Fibroblast of skin of abdomen (primary cell): ENCODE measurements at regions not wholly inside any gene's neighbourhood (a gene's known extent, or its start where the extent isn't known, plus 50 kb on each side); places are given as distances from the start of the nearest gene placed in this dataset.

Experiments used
- DNase-seq: peaks from one replicate; pipeline ENCODE4 v3.0.0-alpha.2; 2013

DNA sequence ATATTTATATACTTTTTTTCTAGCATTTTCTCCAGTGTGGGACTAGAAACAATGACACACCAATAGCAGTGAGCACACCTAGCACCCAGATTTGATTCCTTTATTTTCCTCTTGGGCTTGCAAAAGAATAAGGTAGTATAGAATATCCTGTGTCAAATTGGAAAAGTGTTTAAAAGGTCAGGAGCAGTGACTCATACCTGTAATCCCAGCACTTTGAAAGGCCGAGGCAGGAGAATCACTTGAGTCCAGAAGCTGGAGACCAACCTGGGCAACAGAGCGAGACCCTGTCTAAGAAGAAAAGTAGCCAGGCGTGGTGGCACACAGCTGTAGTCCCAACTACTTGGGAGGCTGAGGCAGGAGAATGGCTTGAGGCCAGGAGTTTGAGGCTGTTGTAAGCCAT lies 53.8 kb upstream of the SGPP1 start:
- DNase-seq = no peak

GRCh38 chr14:63782683-63783389 lies 55.0 kb upstream of the SGPP1 start:
- DNase-seq = no peak

- DNase-seq = peak; percentile 18
These were observed 60.4 kb upstream of the SGPP1 start for GRCh38 chr14:63788011-63788933.

DNA sequence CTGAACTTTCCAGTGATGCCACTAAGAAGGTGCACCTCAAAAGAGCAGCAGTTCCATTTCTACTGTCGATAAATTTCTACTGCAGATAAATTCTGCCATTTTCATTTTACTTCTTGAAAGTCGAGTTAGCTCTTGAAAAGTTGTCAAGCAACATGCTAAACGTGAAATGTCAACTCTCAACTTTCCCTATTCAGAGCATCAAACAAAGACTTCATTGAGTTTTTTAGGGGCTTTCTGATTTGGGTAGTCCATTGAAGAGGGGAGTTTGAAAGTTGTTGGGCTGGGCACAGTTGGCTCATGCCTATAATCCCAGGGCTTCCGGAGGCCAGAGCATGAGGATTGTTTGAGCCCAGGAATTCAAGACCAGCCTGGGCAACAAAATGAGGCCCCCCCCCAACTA lies 59.4 kb upstream of the SYNE2 start:
- DNase-seq = no peak

- no peak for DNase-seq
These were observed 57.3 kb upstream of the SYNE2 start for GRCh38 chr14:63795532-63795931.

GRCh38 chr14:63800083-63800482 lies 52.7 kb upstream of the SYNE2 start:
- DNase-seq = no peak

- DNase-seq = no peak
These were observed 52.0 kb upstream of the SYNE2 start for GRCh38 chr14:63800651-63801375.
